ENCODE measurements at regions not wholly inside any gene's neighbourhood (a gene's known extent, or its start where the extent isn't known, plus 50 kb on each side); places are given as distances from the start of the nearest gene placed in this dataset.
A peak's percentile ranks its signal among the peaks of the same experiment; 100 is the strongest.

- peaks cover 2 to 13% of the 10 kb centered on the region in 2 donors for H3K4me1 ChIP-seq (replicated peaks in 1 of 2)
- 19 to 68% (median 24%) methylated on average over 4 to 6 of the region's 9 CpGs; no CpG with 5 or more reads in 7 of the 10 experiments for WGBS, 10 experiments
- no peak overlapping the region for H3K27ac ChIP-seq
- no peak overlapping the region for H3K4me3 ChIP-seq
- no peak for ATAC-seq (replicated peaks in 6 of 8)
- in situ Hi-C loops (cut with MboI; ENCODE audit: low pct_unique_long_range_greater_than_20kb in 2 of 9, low sequenced_read_pairs in 9 of 9, unreplicated experiment in 9 of 9) = loop anchor here in 1 of 9 experiments (25.0 kb wide), 1 partner anchor 382 kb away; no protein-coding TSS in a partner anchor
Measured at GRCh38 chr9:93830606-93831005, 124.5 kb downstream of the BARX1 start.

GRCh38 chr9:93830012-93830596, 125.1 kb downstream of the BARX1 start:
- Histone ChIP-seq H3K4me3 (no peak overlapping the region), H3K27ac (no peak overlapping the region), H3K4me1 (replicated peaks in 1 of 2) (peaks cover 2 to 13% of the 10 kb centered on the region in 2 donors)
- in situ Hi-C loops (cut with MboI; ENCODE audit: low pct_unique_long_range_greater_than_20kb in 2 of 9, low sequenced_read_pairs in 9 of 9, unreplicated experiment in 9 of 9) = loop anchor here in 1 of 9 experiments (25.0 kb wide), 1 partner anchor 382 kb away; no protein-coding TSS in a partner anchor
- WGBS, 10 experiments = 60 to 100% (median 83%) methylated on average over 1 of the region's 8 CpGs; no CpG with 5 or more reads in 7 of the 10 experiments
- no peak for ATAC-seq (replicated peaks in 6 of 8)

- no peak for ATAC-seq (replicated peaks in 6 of 8)
- Histone ChIP-seq H3K4me1 (replicated peaks in 1 of 2) (peaks cover 2 to 13% of the 10 kb centered on the region in 2 donors), H3K4me3 (no peak overlapping the region), H3K27ac (no peak overlapping the region)
- in situ Hi-C loops (cut with MboI; ENCODE audit: low pct_unique_long_range_greater_than_20kb in 2 of 9, low sequenced_read_pairs in 9 of 9, unreplicated experiment in 9 of 9) = loop anchor here in 1 of 9 experiments (25.0 kb wide), 1 partner anchor 383 kb away; no protein-coding TSS in a partner anchor
- WGBS, 10 experiments = 23 to 92% (median 70%) methylated on average over 1 to 7 of the region's 15 CpGs; no CpG with 5 or more reads in 3 of the 10 experiments
Measured at GRCh38 chr9:93829271-93830011, 125.7 kb downstream of the BARX1 start.

- H3K4me3 ChIP-seq = no peak overlapping the region
Measured at GRCh38 chr9:93828331-93829097, 126.6 kb downstream of the BARX1 start.

GRCh38 chr9:93827545-93828330, 127.4 kb downstream of the BARX1 start:
- peak overlapping the region; percentile 12 to 29 (median 24) for H3K4me3 ChIP-seq
- in situ Hi-C loops (cut with MboI; ENCODE audit: low pct_unique_long_range_greater_than_20kb in 2 of 9, low sequenced_read_pairs in 9 of 9, unreplicated experiment in 9 of 9) = loop anchor here in 1 of 9 experiments (25.0 kb wide), 1 partner anchor 385 kb away; no protein-coding TSS in a partner anchor
- WGBS, 10 experiments = 0 to 7% (median 0%) methylated on average over 1 to 11 of the region's 43 CpGs; no CpG with 5 or more reads in 6 of the 10 experiments
- peak overlapping the region in 1 of 2 donors; percentile 77 for H3K27ac ChIP-seq
- H3K4me1 ChIP-seq (replicated peaks in 1 of 2) = peaks cover 2 to 13% of the 10 kb centered on the region in 2 donors
- peak; percentile 96 to 99 (median 98) for ATAC-seq (replicated peaks in 6 of 8)

More at GRCh38 chr9:93828331-93829097, 126.6 kb downstream of the BARX1 start:
- peak in 2 of 8 experiments; percentile 2 for ATAC-seq (replicated peaks in 6 of 8)
- 47 to 100% (median 83%) methylated on average over 2 to 9 of the region's 13 CpGs; no CpG with 5 or more reads in 5 of the 10 experiments for WGBS, 10 experiments
- peak overlapping the region in 1 of 2 donors; percentile 77 for H3K27ac ChIP-seq
- peaks cover 2 to 13% of the 10 kb centered on the region in 2 donors for H3K4me1 ChIP-seq (replicated peaks in 1 of 2)
- in situ Hi-C loops (cut with MboI; ENCODE audit: low pct_unique_long_range_greater_than_20kb in 2 of 9, low sequenced_read_pairs in 9 of 9, unreplicated experiment in 9 of 9) = loop anchor here in 1 of 9 experiments (25.0 kb wide), 1 partner anchor 384 kb away; no protein-coding TSS in a partner anchor

GRCh38 chr9:93826905-93827544, 128.1 kb downstream of the BARX1 start:
- peak in 3 of 8 experiments; percentile 19 to 61 (median 29) for ATAC-seq (replicated peaks in 6 of 8)
- no peak overlapping the region for H3K4me3 ChIP-seq

GRCh38 chr9:93826209-93826608, 128.9 kb downstream of the BARX1 start:
- H3K4me3 ChIP-seq = no peak overlapping the region
- no peak overlapping the region for H3K27ac ChIP-seq
- no peak for ATAC-seq (replicated peaks in 6 of 8)
- peaks cover 2 to 13% of the 10 kb centered on the region in 2 donors for H3K4me1 ChIP-seq (replicated peaks in 1 of 2)
- WGBS, 10 experiments = 6 to 100% (median 76%) methylated on average over 1 to 17 of the region's 36 CpGs; no CpG with 5 or more reads in 5 of the 10 experiments
- in situ Hi-C loops (cut with MboI; ENCODE audit: low pct_unique_long_range_greater_than_20kb in 2 of 9, low sequenced_read_pairs in 9 of 9, unreplicated experiment in 9 of 9) = loop anchor here in 1 of 9 experiments (25.0 kb wide), 1 partner anchor 386 kb away; no protein-coding TSS in a partner anchor

More at GRCh38 chr9:93826905-93827544, 128.1 kb downstream of the BARX1 start:
- Histone ChIP-seq H3K27ac (no peak overlapping the region), H3K4me1 (replicated peaks in 1 of 2) (peaks cover 2 to 13% of the 10 kb centered on the region in 2 donors)
- 10 to 100% (median 38%) methylated on average over 1 to 5 of the region's 20 CpGs; no CpG with 5 or more reads in 2 of the 10 experiments for WGBS, 10 experiments
- in situ Hi-C loops (cut with MboI; ENCODE audit: low pct_unique_long_range_greater_than_20kb in 2 of 9, low sequenced_read_pairs in 9 of 9, unreplicated experiment in 9 of 9) = loop anchor here in 1 of 9 experiments (25.0 kb wide), 1 partner anchor 385 kb away; no protein-coding TSS in a partner anchor

GRCh38 chr9:93825348-93826115, 129.6 kb downstream of the BARX1 start:
- WGBS, 10 experiments = 28 to 100% (median 92%) methylated on average over 1 to 5 of the region's 18 CpGs; no CpG with 5 or more reads in 2 of the 10 experiments
- H3K4me3 ChIP-seq = no peak overlapping the region
- in situ Hi-C loops (cut with MboI; ENCODE audit: low pct_unique_long_range_greater_than_20kb in 2 of 9, low sequenced_read_pairs in 9 of 9, unreplicated experiment in 9 of 9) = loop anchor here in 1 of 9 experiments (25.0 kb wide), 1 partner anchor 387 kb away; no protein-coding TSS in a partner anchor
- H3K27ac ChIP-seq = no peak overlapping the region
- H3K4me1 ChIP-seq (replicated peaks in 1 of 2) = peaks cover 2 to 13% of the 10 kb centered on the region in 2 donors
- ATAC-seq (replicated peaks in 6 of 8) = no peak

- 20 to 100% (median 57%) methylated on average over 1 to 3 of the region's 9 CpGs; no CpG with 5 or more reads in 4 of the 10 experiments for WGBS, 10 experiments
- in situ Hi-C loops (cut with MboI; ENCODE audit: low pct_unique_long_range_greater_than_20kb in 2 of 9, low sequenced_read_pairs in 9 of 9, unreplicated experiment in 9 of 9) = loop anchor here in 1 of 9 experiments (25.0 kb wide), 1 partner anchor 388 kb away; no protein-coding TSS in a partner anchor
- Histone ChIP-seq H3K4me1 (replicated peaks in 1 of 2) (peaks cover 2 to 16% of the 10 kb centered on the region in 2 donors), H3K4me3 (no peak overlapping the region), H3K27ac (no peak overlapping the region)
- no peak for ATAC-seq (replicated peaks in 6 of 8)
Measured at GRCh38 chr9:93824386-93825294, 130.5 kb downstream of the BARX1 start.

All from motor neuron (in vitro differentiated cells).